ENCODE measurements at regions not wholly inside any gene's neighbourhood (a gene's known extent, or its start where the extent isn't known, plus 50 kb on each side); places are given as distances from the start of the nearest gene placed in this dataset.

DNA sequence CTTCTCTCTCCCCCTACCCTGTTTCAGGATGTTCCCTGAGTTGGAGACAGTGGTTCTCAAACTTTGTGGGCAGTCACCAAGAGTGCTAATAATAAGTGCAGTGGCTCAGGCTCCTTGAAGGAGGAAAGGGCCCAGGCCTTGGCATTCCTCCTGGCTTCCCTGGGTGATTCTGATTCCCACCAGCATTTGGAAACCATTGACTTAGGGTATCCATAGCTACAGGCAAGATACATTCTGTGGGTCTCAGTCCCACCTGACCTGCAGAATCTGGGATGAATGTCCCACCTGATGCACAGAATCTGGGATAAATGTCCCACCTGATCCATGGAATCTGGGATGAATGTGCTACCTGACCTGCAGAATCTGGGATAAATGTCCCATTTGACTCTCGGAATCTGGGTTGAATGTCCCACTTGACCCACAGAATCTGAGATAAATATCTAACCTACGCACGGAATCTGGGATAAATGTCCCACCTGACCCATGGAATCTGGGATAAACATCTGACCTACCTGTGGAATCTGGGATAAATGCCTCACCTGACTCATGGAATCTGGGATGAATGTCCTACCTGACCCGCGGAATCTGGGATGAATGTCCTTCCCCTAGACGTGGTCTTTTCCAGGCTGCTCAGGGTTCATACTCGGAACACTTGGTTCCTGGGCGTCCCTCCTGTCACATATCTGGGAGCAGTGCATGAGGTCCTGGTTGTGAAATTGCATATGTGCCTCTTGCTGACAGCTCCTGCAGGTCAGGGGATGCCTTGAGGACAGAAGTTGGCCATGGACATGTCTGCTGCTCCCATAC, 136.7 kb upstream of the HS3ST2 start:
- H3K27me3 Mint-ChIP-seq (ENCODE audit: insufficient read depth, low read depth, poor library complexity): no peaks in the 10 kb centered on the region
- Histone ChIP-seq H3K27ac (ENCODE audit: low read depth) (no peak overlapping the region), H3K36me3 (ENCODE audit: insufficient read depth) (0 out of 2 replicates have a peak, but pooled peaks cover 4% of the 10 kb centered on the region), H3F3A (replicated peaks; ENCODE audit: low read depth) (peaks cover 3% of the 10 kb centered on the region; the same call in 1 of the 2 replicates), H3K9me2 (ENCODE audit: insufficient read depth) (peaks cover 24% of the 10 kb centered on the region), H4K20me1 (replicated peaks; ENCODE audit: insufficient read depth) (no peaks in the 10 kb centered on the region), H3K4me1 (ENCODE audit: insufficient read depth) (peaks cover 5% of the 10 kb centered on the region; the same call in 1 of the 2 replicates), H3K27me3 (ENCODE audit: insufficient read depth) (no peaks in the 10 kb centered on the region), H3K79me2 (replicated peaks; ENCODE audit: insufficient read depth) (no peaks in the 10 kb centered on the region), H2AFZ (peak overlapping the region; percentile 12; the same call in 1 of the 2 replicates), H3K4me2 (no peak overlapping the region), H3K4me3 (no peak overlapping the region)
- H3K4me1 Mint-ChIP-seq: peaks cover 5% of the 10 kb centered on the region; the same call in 2 of the 3 replicates
- no peaks in the 10 kb centered on the region for H3K36me3 Mint-ChIP-seq (ENCODE audit: low read depth)
- H3K9me3 Mint-ChIP-seq: no peaks in the 10 kb centered on the region
- no peak for DNase-seq (ENCODE audit: low spot score)
- no peak overlapping the region for H3K4me3 Mint-ChIP-seq
- no peak overlapping the region for H3K27ac Mint-ChIP-seq
- ATAC-seq: no peak
- TF ChIP-seq, protein P1, sequence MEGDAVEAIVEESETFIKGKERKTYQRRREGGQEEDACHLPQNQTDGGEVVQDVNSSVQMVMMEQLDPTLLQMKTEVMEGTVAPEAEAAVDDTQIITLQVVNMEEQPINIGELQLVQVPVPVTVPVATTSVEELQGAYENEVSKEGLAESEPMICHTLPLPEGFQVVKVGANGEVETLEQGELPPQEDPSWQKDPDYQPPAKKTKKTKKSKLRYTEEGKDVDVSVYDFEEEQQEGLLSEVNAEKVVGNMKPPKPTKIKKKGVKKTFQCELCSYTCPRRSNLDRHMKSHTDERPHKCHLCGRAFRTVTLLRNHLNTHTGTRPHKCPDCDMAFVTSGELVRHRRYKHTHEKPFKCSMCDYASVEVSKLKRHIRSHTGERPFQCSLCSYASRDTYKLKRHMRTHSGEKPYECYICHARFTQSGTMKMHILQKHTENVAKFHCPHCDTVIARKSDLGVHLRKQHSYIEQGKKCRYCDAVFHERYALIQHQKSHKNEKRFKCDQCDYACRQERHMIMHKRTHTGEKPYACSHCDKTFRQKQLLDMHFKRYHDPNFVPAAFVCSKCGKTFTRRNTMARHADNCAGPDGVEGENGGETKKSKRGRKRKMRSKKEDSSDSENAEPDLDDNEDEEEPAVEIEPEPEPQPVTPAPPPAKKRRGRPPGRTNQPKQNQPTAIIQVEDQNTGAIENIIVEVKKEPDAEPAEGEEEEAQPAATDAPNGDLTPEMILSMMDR (conservative IDR thresholded peaks at IDR 0.05; ENCODE audit: low read depth in 2 of 2): no peak
- TF ChIP-seq, protein P2, sequence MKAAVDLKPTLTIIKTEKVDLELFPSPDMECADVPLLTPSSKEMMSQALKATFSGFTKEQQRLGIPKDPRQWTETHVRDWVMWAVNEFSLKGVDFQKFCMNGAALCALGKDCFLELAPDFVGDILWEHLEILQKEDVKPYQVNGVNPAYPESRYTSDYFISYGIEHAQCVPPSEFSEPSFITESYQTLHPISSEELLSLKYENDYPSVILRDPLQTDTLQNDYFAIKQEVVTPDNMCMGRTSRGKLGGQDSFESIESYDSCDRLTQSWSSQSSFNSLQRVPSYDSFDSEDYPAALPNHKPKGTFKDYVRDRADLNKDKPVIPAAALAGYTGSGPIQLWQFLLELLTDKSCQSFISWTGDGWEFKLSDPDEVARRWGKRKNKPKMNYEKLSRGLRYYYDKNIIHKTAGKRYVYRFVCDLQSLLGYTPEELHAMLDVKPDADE (IDR thresholded peaks at IDR 0.05): no peak
- TF ChIP-seq EZH2 (IDR thresholded peaks at IDR 0.05; ENCODE audit: low read depth, unreplicated experiment) (no peak), CREB1 (CRISPR knock-in tag; IDR thresholded peaks at IDR 0.05; ENCODE audit: low read depth) (no peak), POLR2AphosphoS5 (IDR thresholded peaks at IDR 0.05; ENCODE audit: low read depth) (no peak), EZH2phosphoT487 (IDR thresholded peaks at IDR 0.05; ENCODE audit: unreplicated experiment) (no peak), JUNB (IDR thresholded peaks at IDR 0.05; ENCODE audit: unreplicated experiment) (no peak), NANOG (IDR thresholded peaks at IDR 0.05; ENCODE audit: borderline replicate concordance) (no peak), STAT1 (IDR thresholded peaks at IDR 0.05; ENCODE audit: unreplicated experiment) (no peak), ZNF331 (CRISPR knock-in tag; IDR thresholded peaks at IDR 0.05; ENCODE audit: low read depth) (no peak), ZNF114 (CRISPR knock-in tag; IDR thresholded peaks at IDR 0.05) (no peak)
- TF ChIP-seq, protein P3, sequence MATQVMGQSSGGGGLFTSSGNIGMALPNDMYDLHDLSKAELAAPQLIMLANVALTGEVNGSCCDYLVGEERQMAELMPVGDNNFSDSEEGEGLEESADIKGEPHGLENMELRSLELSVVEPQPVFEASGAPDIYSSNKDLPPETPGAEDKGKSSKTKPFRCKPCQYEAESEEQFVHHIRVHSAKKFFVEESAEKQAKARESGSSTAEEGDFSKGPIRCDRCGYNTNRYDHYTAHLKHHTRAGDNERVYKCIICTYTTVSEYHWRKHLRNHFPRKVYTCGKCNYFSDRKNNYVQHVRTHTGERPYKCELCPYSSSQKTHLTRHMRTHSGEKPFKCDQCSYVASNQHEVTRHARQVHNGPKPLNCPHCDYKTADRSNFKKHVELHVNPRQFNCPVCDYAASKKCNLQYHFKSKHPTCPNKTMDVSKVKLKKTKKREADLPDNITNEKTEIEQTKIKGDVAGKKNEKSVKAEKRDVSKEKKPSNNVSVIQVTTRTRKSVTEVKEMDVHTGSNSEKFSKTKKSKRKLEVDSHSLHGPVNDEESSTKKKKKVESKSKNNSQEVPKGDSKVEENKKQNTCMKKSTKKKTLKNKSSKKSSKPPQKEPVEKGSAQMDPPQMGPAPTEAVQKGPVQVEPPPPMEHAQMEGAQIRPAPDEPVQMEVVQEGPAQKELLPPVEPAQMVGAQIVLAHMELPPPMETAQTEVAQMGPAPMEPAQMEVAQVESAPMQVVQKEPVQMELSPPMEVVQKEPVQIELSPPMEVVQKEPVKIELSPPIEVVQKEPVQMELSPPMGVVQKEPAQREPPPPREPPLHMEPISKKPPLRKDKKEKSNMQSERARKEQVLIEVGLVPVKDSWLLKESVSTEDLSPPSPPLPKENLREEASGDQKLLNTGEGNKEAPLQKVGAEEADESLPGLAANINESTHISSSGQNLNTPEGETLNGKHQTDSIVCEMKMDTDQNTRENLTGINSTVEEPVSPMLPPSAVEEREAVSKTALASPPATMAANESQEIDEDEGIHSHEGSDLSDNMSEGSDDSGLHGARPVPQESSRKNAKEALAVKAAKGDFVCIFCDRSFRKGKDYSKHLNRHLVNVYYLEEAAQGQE (IDR thresholded peaks at IDR 0.05; ENCODE audit: unreplicated experiment): no peak
- TF ChIP-seq, protein P4, sequence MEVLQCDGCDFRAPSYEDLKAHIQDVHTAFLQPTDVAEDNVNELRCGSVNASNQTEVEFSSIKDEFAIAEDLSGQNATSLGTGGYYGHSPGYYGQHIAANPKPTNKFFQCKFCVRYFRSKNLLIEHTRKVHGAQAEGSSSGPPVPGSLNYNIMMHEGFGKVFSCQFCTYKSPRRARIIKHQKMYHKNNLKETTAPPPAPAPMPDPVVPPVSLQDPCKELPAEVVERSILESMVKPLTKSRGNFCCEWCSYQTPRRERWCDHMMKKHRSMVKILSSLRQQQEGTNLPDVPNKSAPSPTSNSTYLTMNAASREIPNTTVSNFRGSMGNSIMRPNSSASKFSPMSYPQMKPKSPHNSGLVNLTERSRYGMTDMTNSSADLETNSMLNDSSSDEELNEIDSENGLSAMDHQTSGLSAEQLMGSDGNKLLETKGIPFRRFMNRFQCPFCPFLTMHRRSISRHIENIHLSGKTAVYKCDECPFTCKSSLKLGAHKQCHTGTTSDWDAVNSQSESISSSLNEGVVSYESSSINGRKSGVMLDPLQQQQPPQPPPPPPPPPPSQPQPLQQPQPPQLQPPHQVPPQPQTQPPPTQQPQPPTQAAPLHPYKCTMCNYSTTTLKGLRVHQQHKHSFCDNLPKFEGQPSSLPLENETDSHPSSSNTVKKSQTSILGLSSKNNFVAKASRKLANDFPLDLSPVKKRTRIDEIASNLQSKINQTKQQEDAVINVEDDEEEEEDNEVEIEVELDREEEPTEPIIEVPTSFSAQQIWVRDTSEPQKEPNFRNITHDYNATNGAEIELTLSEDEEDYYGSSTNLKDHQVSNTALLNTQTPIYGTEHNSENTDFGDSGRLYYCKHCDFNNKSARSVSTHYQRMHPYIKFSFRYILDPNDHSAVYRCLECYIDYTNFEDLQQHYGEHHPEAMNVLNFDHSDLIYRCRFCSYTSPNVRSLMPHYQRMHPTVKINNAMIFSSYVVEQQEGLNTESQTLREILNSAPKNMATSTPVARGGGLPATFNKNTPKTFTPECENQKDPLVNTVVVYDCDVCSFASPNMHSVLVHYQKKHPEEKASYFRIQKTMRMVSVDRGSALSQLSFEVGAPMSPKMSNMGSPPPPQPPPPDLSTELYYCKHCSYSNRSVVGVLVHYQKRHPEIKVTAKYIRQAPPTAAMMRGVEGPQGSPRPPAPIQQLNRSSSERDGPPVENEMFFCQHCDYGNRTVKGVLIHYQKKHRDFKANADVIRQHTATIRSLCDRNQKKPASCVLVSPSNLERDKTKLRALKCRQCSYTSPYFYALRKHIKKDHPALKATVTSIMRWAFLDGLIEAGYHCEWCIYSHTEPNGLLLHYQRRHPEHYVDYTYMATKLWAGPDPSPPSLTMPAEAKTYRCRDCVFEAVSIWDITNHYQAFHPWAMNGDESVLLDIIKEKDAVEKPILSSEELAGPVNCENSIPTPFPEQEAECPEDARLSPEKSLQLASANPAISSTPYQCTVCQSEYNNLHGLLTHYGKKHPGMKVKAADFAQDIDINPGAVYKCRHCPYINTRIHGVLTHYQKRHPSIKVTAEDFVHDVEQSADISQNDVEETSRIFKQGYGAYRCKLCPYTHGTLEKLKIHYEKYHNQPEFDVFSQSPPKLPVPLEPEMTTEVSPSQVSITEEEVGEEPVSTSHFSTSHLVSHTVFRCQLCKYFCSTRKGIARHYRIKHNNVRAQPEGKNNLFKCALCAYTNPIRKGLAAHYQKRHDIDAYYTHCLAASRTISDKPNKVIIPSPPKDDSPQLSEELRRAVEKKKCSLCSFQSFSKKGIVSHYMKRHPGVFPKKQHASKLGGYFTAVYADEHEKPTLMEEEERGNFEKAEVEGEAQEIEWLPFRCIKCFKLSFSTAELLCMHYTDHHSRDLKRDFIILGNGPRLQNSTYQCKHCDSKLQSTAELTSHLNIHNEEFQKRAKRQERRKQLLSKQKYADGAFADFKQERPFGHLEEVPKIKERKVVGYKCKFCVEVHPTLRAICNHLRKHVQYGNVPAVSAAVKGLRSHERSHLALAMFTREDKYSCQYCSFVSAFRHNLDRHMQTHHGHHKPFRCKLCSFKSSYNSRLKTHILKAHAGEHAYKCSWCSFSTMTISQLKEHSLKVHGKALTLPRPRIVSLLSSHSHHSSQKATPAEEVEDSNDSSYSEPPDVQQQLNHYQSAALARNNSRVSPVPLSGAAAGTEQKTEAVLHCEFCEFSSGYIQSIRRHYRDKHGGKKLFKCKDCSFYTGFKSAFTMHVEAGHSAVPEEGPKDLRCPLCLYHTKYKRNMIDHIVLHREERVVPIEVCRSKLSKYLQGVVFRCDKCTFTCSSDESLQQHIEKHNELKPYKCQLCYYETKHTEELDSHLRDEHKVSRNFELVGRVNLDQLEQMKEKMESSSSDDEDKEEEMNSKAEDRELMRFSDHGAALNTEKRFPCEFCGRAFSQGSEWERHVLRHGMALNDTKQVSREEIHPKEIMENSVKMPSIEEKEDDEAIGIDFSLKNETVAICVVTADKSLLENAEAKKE (CRISPR knock-in tag; IDR thresholded peaks at IDR 0.05): no peak
